ENCODE measurements at regions not wholly inside any gene's neighbourhood (a gene's known extent, or its start where the extent isn't known, plus 50 kb on each side); places are given as distances from the start of the nearest gene placed in this dataset.

GRCh38 chr5:74261866-74262265 lies 378.7 kb downstream of the ENC1 start:
- H3K9ac ChIP-seq (ENCODE audit: low read length in 3 of 3) = no peak overlapping the region
- H3K27me3 ChIP-seq (ENCODE audit: control insufficient read depth, insufficient read depth, low read length) = no peaks in the 10 kb centered on the region
- FAIRE-seq (no peak), DNase-seq (peak in 3 of 5 donors; percentile 28 to 83 (median 60))
- H3K27ac ChIP-seq (ENCODE audit: low read depth in 2 of 2, low read length in 2 of 2) = no peak overlapping the region
- H3K9me3 ChIP-seq (ENCODE audit: control insufficient read depth in 2 of 3, insufficient read depth in 1 of 3, low read length in 3 of 3) = no peaks in the 10 kb centered on the region
- no peak for TF ChIP-seq CTCF (IDR thresholded peaks at IDR 0.05; ENCODE audit: borderline replicate concordance, extremely low read depth, insufficient read depth)
- no peak overlapping the region for H3K4me3 ChIP-seq (ENCODE audit: low read length in 3 of 3)
- intact Hi-C loops (cut with DNase I) = no loop called here
- H3K36me3 ChIP-seq (ENCODE audit: control insufficient read depth in 2 of 3, insufficient read depth in 3 of 3, low read length in 3 of 3) = no peaks in the 10 kb centered on the region
- H3K4me1 ChIP-seq (ENCODE audit: control insufficient read depth in 2 of 3, insufficient read depth in 2 of 3, low read depth in 1 of 3, low read length in 3 of 3) = peaks cover 0 to 9% (median 0%) of the 10 kb centered on the region in 3 donors

- DNase-seq = peak in 2 of 5 donors; percentile 48 to 64
- H3K9me3 ChIP-seq (ENCODE audit: control insufficient read depth in 2 of 3, insufficient read depth in 1 of 3, low read length in 3 of 3) = no peaks in the 10 kb centered on the region
- FAIRE-seq = no peak
These were observed 379.1 kb downstream of the ENC1 start for GRCh38 chr5:74261421-74261820.

GRCh38 chr5:74259572-74259971 lies 381.0 kb downstream of the ENC1 start:
- no peaks in the 10 kb centered on the region for H3K27me3 ChIP-seq (ENCODE audit: control insufficient read depth, insufficient read depth, low read length)
- H3K27ac ChIP-seq (ENCODE audit: low read depth in 2 of 2, low read length in 2 of 2) = no peak overlapping the region
- FAIRE-seq (no peak), DNase-seq (no peak)
- intact Hi-C loops (cut with DNase I) = no loop called here
- H3K9me3 ChIP-seq (ENCODE audit: control insufficient read depth in 2 of 3, insufficient read depth in 1 of 3, low read length in 3 of 3) = no peaks in the 10 kb centered on the region
- no peaks in the 10 kb centered on the region for H3K36me3 ChIP-seq (ENCODE audit: control insufficient read depth in 2 of 3, insufficient read depth in 3 of 3, low read length in 3 of 3)
- H3K9ac ChIP-seq (ENCODE audit: low read length in 3 of 3) = no peak overlapping the region
- peaks cover 0 to 9% (median 0%) of the 10 kb centered on the region in 3 donors for H3K4me1 ChIP-seq (ENCODE audit: control insufficient read depth in 2 of 3, insufficient read depth in 2 of 3, low read depth in 1 of 3, low read length in 3 of 3)
- no peak overlapping the region for H3K4me3 ChIP-seq (ENCODE audit: low read length in 3 of 3)
- no peak for TF ChIP-seq CTCF (IDR thresholded peaks at IDR 0.05; ENCODE audit: borderline replicate concordance, extremely low read depth, insufficient read depth)

More at GRCh38 chr5:74261421-74261820, 379.1 kb downstream of the ENC1 start:
- H3K4me1 ChIP-seq (ENCODE audit: control insufficient read depth in 2 of 3, insufficient read depth in 2 of 3, low read depth in 1 of 3, low read length in 3 of 3) = peaks cover 0 to 9% (median 0%) of the 10 kb centered on the region in 3 donors
- no peak overlapping the region for H3K27ac ChIP-seq (ENCODE audit: low read depth in 2 of 2, low read length in 2 of 2)
- intact Hi-C loops (cut with DNase I) = no loop called here
- no peak overlapping the region for H3K9ac ChIP-seq (ENCODE audit: low read length in 3 of 3)
- H3K36me3 ChIP-seq (ENCODE audit: control insufficient read depth in 2 of 3, insufficient read depth in 3 of 3, low read length in 3 of 3) = no peaks in the 10 kb centered on the region
- H3K27me3 ChIP-seq (ENCODE audit: control insufficient read depth, insufficient read depth, low read length) = no peaks in the 10 kb centered on the region
- TF ChIP-seq CTCF (IDR thresholded peaks at IDR 0.05; ENCODE audit: borderline replicate concordance, extremely low read depth, insufficient read depth) = no peak
- no peak overlapping the region for H3K4me3 ChIP-seq (ENCODE audit: low read length in 3 of 3)

GRCh38 chr5:74258314-74258665 lies 382.2 kb downstream of the ENC1 start:
- Histone ChIP-seq H3K4me3 (ENCODE audit: low read length in 3 of 3) (no peak overlapping the region), H3K36me3 (ENCODE audit: control insufficient read depth in 2 of 3, insufficient read depth in 3 of 3, low read length in 3 of 3) (no peaks in the 10 kb centered on the region), H3K27ac (ENCODE audit: low read depth in 2 of 2, low read length in 2 of 2) (no peak overlapping the region), H3K4me1 (ENCODE audit: control insufficient read depth in 2 of 3, insufficient read depth in 2 of 3, low read depth in 1 of 3, low read length in 3 of 3) (peaks cover 0 to 9% (median 0%) of the 10 kb centered on the region in 3 donors), H3K27me3 (ENCODE audit: control insufficient read depth, insufficient read depth, low read length) (no peaks in the 10 kb centered on the region), H3K9ac (ENCODE audit: low read length in 3 of 3) (no peak overlapping the region), H3K9me3 (ENCODE audit: control insufficient read depth in 2 of 3, insufficient read depth in 1 of 3, low read length in 3 of 3) (no peaks in the 10 kb centered on the region)
- FAIRE-seq (no peak), DNase-seq (no peak)
- TF ChIP-seq CTCF (IDR thresholded peaks at IDR 0.05; ENCODE audit: borderline replicate concordance, extremely low read depth, insufficient read depth) = no peak
- intact Hi-C loops (cut with DNase I) = no loop called here

All from kidney (tissue), 13 donors.